ENCODE measurements at regions not wholly inside any gene's neighbourhood (a gene's known extent, or its start where the extent isn't known, plus 50 kb on each side); places are given as distances from the start of the nearest gene placed in this dataset.

- peak in 9 of 56 donors; percentile 1 to 37 (median 11) for DNase-seq
Measured at GRCh38 chr3:42013691-42014457, 52.0 kb upstream of the ULK4 start.

GRCh38 chr3:42012935-42013690 lies 51.2 kb upstream of the ULK4 start:
- peak in 36 of 56 donors; percentile 11 to 73 (median 42) for DNase-seq

- no peak for DNase-seq
Measured at GRCh38 chr3:42012383-42012934, 50.6 kb upstream of the ULK4 start.

Data from amygdala (tissue), 56 donors.